DMS153 treated with DMSO at 0.1 percent for 48 hours (cell line): ENCODE measurements at regions not wholly inside any gene's neighbourhood (a gene's known extent, or its start where the extent isn't known, plus 50 kb on each side); places are given as distances from the start of the nearest gene placed in this dataset.
"Not testable (repeated sequence)": the region's sequence is repeated elsewhere in the genome, so short reads cannot be mapped to it uniquely, and the experiment has no call there.

Experiments
- DNase-seq: peaks from one replicate; lab custom pipeline; 2025; ENCODE audit not compliant: unreplicated experiment; lab: John Stamatoyannopoulos, UW

- no peak for DNase-seq
Observed at GRCh38 chr3:71994906-71995305, 210.0 kb upstream of the PROK2 start.

- no peak for DNase-seq
Observed at GRCh38 chr3:71994203-71994602, 209.3 kb upstream of the PROK2 start.

DNA sequence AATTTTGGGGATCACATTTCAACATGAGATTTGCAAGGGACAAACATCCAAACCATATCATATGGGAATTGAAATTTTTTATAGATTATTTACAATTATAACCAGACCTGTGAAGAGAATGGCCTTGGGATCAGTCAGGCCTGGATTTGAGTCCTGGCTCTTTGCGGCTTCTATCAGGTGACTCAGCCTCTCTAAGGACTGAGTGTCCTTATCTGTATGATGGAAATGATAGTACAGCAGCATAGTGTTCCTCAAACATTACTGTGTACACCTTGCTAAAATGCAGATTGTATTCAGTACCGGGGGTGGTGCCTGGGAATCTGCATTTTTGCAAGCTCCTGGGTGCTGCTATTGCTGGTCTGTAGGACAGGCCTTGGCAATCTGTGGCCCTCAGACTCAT lies 206.7 kb upstream of the PROK2 start:
- DNase-seq: no peak

- DNase-seq: no peak
Observed at GRCh38 chr3:71991046-71991445, 206.1 kb upstream of the PROK2 start.

DNA sequence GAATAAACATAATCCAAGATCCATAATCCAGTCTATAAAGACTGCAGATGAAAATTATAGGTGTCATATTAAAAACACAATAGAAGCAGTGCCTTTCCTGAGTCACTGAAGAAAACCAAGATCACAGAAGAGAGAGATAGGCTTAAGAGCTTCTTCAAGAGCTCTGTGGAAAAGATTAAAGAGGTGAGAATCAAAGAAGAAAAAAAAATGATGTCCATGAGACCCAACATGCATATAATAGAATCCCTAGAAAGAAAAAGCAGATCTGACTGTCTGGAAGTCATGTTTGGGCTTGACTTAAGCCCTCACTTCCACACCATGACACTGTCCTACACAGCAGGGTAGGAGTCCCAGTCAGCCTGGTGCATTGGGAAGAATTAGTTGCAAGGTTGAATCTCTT lies 205.6 kb upstream of the PROK2 start:
- no peak for DNase-seq

- no peak for DNase-seq
Observed at GRCh38 chr3:71989165-71989564, 204.2 kb upstream of the PROK2 start.

- no peak for DNase-seq
Observed at GRCh38 chr3:71987828-71988227, 202.9 kb upstream of the PROK2 start.

DNA sequence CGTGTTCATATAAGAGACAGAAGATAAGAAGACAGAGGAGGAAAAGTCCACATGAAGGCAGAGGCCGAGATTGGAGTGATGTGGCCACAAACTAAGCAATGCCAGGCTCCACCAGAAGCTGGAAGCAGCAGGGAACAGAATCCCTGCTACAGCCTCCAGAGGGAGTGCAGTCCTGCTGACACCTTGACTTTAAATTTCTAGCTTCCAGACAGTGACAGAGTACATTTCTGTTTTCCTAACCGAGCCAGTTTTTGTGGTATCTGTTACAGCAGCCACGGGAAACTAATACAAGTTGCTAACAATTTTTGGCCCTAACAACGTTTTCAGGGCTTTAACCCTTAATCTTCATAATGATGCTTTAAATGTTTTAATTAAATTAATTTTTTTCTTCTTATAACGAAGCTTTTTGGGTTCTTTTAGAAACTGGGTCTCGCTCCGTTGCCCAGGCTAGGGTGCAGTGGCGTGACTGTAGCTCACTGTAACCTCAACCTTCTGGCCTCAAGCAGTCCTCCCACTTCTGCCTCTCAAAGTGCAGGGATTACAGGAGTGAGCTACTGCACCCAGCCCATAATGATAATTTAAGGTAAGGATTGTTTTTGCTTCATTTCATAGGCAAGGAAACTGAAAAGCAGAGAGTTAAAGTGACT lies 202.3 kb upstream of the PROK2 start:
- DNase-seq: no peak

DNA sequence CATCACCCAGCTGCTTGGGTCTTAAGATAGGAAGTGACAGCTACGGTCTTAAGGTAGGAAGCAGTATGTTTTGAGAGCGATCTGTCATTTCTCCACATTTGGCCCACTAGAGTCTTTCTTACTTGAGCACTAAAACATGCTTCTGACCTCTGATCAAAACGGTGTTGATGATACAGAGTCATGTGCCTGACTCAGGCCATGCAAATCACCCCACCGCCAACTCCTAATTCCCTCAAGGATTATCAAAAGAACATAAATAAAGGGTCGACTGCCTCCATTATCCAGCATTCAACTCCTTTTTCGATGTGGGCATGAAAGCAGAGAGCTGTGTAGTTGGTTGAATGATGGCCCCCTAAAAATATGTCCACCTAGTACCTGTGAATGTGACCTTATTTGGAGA lies 201.7 kb upstream of the PROK2 start:
- no peak for DNase-seq

DNA sequence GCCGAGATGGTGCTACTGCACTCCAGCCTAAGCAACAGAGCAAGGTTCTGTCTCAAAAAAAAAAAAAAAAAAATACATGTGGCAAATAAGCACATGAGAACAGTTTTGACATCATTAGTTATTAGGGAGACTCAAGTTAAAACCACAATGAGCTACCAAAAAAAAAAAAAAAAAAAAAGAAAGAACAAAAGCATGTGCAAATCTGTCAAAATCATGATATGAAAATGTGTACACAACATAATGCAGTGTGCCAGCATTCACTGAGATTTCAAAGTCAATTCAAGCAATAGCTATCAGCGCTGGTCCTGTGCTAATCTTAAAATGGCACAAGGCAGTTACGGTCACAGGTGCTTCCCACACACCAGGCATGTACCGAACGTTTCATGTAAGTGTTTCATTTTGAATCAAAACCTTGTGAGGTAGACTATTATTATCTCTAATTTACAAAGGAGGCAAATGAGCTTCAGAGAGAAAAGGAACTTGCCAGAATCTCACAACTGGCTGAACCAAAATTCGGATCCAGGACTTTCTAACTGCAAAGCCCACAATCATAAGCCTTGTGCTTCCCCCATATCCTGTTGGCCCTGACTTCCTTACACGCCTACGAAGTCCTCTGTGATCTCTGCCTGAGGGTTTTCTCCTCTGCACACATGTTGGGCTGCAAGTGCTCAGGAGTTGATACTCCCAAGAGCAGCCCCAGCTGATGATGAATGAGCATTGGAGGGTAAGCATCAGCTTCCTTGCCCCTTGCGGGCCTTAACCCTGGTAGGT lies 200.1 kb upstream of the PROK2 start:
- no peak for DNase-seq

- no peak for DNase-seq
Observed at GRCh38 chr3:71983694-71984093, 198.7 kb upstream of the PROK2 start.

- DNase-seq: not testable (repeated sequence)
Observed at GRCh38 chr3:71982506-71983258, 197.7 kb upstream of the PROK2 start.

DNA sequence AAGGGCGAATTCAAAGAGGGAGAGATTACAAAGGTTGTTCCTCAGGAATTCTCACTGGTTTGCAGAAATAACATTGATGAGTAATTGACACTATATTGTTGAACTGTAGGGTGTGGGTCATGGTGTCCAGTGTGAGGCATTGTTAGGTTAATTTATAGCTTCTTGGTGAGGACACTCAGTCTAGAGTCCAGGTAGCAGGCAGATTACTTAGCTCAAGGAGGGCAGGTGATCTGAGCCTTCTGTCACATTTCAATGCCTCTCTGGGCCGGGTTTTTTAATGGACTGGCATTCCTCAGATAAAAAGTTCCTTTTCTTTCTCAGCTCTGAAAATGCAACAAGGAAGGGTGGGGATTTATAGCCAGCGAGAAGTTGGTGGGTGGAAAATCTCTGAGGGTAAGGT lies 194.2 kb upstream of the PROK2 start:
- no peak for DNase-seq

- no peak for DNase-seq
Observed at GRCh38 chr3:71978150-71978721, 193.3 kb upstream of the PROK2 start.

DNA sequence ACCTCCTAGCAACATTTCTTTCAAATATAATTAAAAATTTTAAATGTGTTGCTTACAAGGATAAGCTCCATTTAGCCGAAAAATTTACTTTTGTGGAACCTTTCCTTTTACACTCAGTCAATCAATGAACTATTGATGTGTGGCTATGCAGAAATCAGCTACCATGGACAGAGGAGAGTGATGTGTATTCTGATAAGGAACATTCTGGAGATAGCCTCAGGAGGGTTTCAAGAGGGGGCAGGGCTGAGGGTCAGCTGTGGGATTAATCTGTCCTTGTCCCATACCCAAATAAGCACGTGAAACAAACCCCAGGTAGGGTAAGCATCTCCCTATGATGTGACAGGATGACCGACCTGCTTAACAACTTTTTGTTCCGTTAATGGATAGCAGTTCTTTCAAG lies 192.6 kb upstream of the PROK2 start:
- DNase-seq: no peak

DNA sequence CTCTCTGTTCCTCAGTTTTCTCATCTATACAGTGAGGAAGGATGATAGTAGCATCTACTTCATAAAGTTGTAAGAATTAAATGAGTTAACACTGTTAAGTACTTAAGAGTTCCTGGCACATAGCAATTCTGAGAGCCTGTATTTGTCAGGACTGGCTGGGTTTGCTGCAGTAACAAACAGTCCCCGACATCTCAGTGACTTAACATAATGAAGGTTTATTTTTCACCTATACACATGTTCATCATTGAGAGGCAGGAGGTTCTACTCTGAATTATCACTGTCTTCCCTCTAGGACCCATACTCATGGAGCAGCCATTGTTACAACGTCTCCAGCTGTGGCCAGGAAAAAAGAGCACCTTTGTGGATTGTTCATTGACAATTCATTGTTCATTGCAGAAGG lies 190.6 kb upstream of the PROK2 start:
- DNase-seq: no peak

- DNase-seq: no peak
Observed at GRCh38 chr3:71974786-71975185, 189.8 kb upstream of the PROK2 start.

GRCh38 chr3:71973274-71974030 lies 188.5 kb upstream of the PROK2 start:
- peak; percentile 25 for DNase-seq

DNA sequence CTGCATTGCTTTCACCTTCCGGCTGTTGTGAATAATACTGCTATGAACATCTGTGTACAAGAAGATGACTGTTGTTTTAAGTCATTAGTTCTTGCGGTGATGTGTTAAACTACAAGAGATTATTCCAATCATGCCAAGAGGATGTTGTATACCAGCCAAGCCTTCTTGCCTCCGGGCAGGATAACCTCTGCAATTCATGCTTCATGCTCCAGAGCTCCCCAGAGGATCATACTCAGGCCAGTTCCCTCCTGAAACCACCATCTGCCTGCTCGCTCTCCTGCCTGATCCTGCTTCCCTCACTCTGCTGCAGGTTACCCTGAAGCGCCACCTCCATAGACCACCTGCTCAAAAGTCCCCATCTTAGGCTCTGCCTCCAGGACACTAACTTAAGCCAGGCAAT lies 187.1 kb upstream of the PROK2 start:
- no peak for DNase-seq

DNA sequence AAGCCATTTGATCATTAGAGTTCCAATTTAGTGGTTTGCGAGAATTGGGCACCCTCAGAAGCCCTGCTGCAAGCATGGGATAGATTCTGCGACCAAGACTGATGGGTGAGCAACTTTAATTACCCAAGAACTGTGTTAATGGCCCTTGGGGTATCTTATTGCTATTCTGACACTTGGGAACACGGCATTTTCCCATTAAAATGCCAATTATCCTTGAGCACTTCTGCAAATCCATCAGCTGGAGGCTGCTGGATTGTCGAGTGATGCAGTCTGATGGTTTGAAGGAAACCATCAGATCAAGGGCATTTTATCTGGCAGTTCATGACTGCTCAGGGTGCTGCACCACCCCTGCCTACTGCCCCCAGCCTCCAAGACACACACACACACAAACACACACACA lies 183.6 kb upstream of the PROK2 start:
- DNase-seq: no peak

GRCh38 chr3:71966185-71966584 lies 181.2 kb upstream of the PROK2 start:
- DNase-seq: no peak
